SK-N-SH treated with all-trans-retinoic acid at 6 μM for 48 hours (cell line): ENCODE measurements at regions not wholly inside any gene's neighbourhood (a gene's known extent, or its start where the extent isn't known, plus 50 kb on each side); places are given as distances from the start of the nearest gene placed in this dataset.

Experiments used
- ESRRG ChIP-seq: fragments of 250-450 bp; sonication (Bioruptor Pico); IDR thresholded peaks from 2 replicates; pipeline ENCODE4 v1.6.1; 2021; ENCODE audit warnings: mild to moderate bottlenecking
- OSR1 ChIP-seq: fragments of 250-450 bp; sonication (Bioruptor Pico); IDR thresholded peaks from 2 replicates; pipeline ENCODE4 v1.8.0; 2022; ENCODE audit warnings: moderate library complexity, mild to moderate bottlenecking, inconsistent platforms
- PPARA ChIP-seq: fragments of 250-450 bp; sonication (Bioruptor Pico); IDR thresholded peaks from 2 replicates; pipeline ENCODE4 v1.5.0; 2020; ENCODE audit warnings: mild to moderate bottlenecking, borderline replicate concordance
- ZNF70 ChIP-seq: fragments of 450-650 bp; formaldehyde crosslinking; IDR thresholded peaks from 2 replicates; pipeline ENCODE4 v1.5.0; 2020; ENCODE audit warnings: mild to moderate bottlenecking, moderate library complexity
- ZNF8 ChIP-seq: fragments of 450-650 bp; formaldehyde crosslinking; IDR thresholded peaks from 2 replicates; pipeline ENCODE4 v1.5.0; 2020; ENCODE audit warnings: mild to moderate bottlenecking, moderate library complexity

DNA sequence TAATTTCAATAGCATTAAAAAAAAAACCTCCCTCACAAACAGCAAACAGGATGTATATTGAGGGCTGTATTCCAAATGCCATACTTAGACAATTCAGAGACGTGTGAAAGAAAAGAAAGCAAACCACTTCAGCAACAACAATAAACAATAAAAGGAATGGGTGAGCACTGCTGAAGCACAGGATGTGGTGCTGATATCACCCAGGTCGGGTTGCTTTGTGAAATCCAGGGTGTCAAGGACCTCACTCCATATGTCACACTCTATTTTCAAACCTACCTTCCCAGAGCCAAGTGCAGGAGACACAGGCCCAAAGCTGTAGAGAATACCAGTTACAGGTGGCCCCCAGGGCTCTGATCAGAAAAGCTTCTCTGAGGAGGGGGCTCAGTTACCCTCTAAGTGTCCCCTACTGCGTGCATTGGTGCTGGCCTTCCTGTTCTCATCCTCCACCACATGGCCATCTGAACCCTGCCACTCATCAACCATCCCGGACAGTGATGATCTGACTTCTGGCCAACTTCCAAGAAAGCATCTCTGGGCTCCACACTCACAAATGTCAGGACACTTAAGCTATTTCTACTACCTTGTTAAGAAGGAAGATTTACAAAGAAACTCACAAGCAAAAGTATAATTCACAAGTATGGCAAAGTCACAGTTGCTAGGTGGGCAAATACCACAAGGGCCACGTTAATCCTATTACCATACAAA is 363.0 kb downstream of the SS18 start:
- TF ChIP-seq OSR1 (CRISPR knock-in tag), result no peak
- TF ChIP-seq ESRRG (CRISPR knock-in tag), result no peak
- no peak for TF ChIP-seq ZNF70 (CRISPR knock-in tag)
- no peak for TF ChIP-seq PPARA
- TF ChIP-seq ZNF8 (CRISPR knock-in tag), result no peak
